Stimulated activated CD4-positive, alpha-beta T cell treated with anti-CD3 and anti-CD28 coated beads, Interleukin-2, amount 100 ng/mL, for 48 hours (primary cell): ENCODE measurements at regions not wholly inside any gene's neighbourhood (a gene's known extent, or its start where the extent isn't known, plus 50 kb on each side); places are given as distances from the start of the nearest gene placed in this dataset.
"Not testable (repeated sequence)": the region's sequence is repeated elsewhere in the genome, so short reads cannot be mapped to it uniquely, and the experiment has no call there.

ENCODE experiments used
- DNase-seq, 2 donors: peaks; one replicate each; pipeline ENCODE4 v3.0.0-alpha.2; 2020

- no peak for DNase-seq
These were observed 109.8 kb downstream of the IL12A start for GRCh38 chr3:160098261-160098908.

GRCh38 chr3:160098926-160099626 lies 110.4 kb downstream of the IL12A start:
- no peak for DNase-seq

GRCh38 chr3:160099834-160100233 lies 111.2 kb downstream of the IL12A start:
- DNase-seq = no peak

- DNase-seq = no peak
These were observed 112.0 kb downstream of the IL12A start for GRCh38 chr3:160100610-160101009.

GRCh38 chr3:160102001-160102400 lies 113.4 kb downstream of the IL12A start:
- DNase-seq = not testable (repeated sequence)

GRCh38 chr3:160103397-160103796 lies 114.8 kb downstream of the IL12A start:
- no peak for DNase-seq

- no peak for DNase-seq
These were observed 117.4 kb downstream of the IL12A start for GRCh38 chr3:160105907-160106584.

GRCh38 chr3:160106905-160107861 lies 118.0 kb upstream of the C3orf80 start:
- DNase-seq = no peak

- DNase-seq = no peak
These were observed 116.9 kb upstream of the C3orf80 start for GRCh38 chr3:160108362-160108761.

GRCh38 chr3:160112481-160112880 lies 112.7 kb upstream of the C3orf80 start:
- DNase-seq = no peak

- DNase-seq = no peak
These were observed 112.2 kb upstream of the C3orf80 start for GRCh38 chr3:160112996-160113395.

GRCh38 chr3:160114355-160114995 lies 110.7 kb upstream of the C3orf80 start:
- no peak for DNase-seq

GRCh38 chr3:160115387-160115786 lies 109.8 kb upstream of the C3orf80 start:
- DNase-seq = no peak

- no peak for DNase-seq
These were observed 101.0 kb upstream of the C3orf80 start for GRCh38 chr3:160124224-160124623.

GRCh38 chr3:160125258-160125657 lies 100.0 kb upstream of the C3orf80 start:
- no peak for DNase-seq

- DNase-seq = no peak
These were observed 99.2 kb upstream of the C3orf80 start for GRCh38 chr3:160126051-160126450.

- DNase-seq = no peak
These were observed 98.5 kb upstream of the C3orf80 start for GRCh38 chr3:160126761-160127160.

- DNase-seq = no peak
These were observed 97.9 kb upstream of the C3orf80 start for GRCh38 chr3:160127308-160127707.

- no peak for DNase-seq
These were observed 97.2 kb upstream of the C3orf80 start for GRCh38 chr3:160128056-160128455.

GRCh38 chr3:160129459-160130061 lies 95.7 kb upstream of the C3orf80 start:
- DNase-seq = no peak

GRCh38 chr3:160130071-160130470 lies 95.2 kb upstream of the C3orf80 start:
- no peak for DNase-seq

GRCh38 chr3:160130950-160131349 lies 94.3 kb upstream of the C3orf80 start:
- DNase-seq = no peak
